ENCODE measurements at regions not wholly inside any gene's neighbourhood (a gene's known extent, or its start where the extent isn't known, plus 50 kb on each side); places are given as distances from the start of the nearest gene placed in this dataset.

GRCh38 chr6:128586095-128586494, 65.7 kb upstream of the PTPRK start:
- Histone ChIP-seq H3K27ac (ENCODE audit: low read depth) (no peak overlapping the region), H3K4me2 (no peak overlapping the region), H3K9me2 (ENCODE audit: insufficient read depth) (no peaks in the 10 kb centered on the region; the same call in 1 of the 2 replicates), H3K4me1 (ENCODE audit: insufficient read depth) (peaks cover 13% of the 10 kb centered on the region), H3K4me3 (no peak overlapping the region), H4K20me1 (replicated peaks; ENCODE audit: insufficient read depth) (no peaks in the 10 kb centered on the region), H3K36me3 (ENCODE audit: insufficient read depth) (no peaks in the 10 kb centered on the region), H3F3A (replicated peaks; ENCODE audit: low read depth) (no peaks in the 10 kb centered on the region), H2AFZ (no peak overlapping the region), H3K79me2 (replicated peaks; ENCODE audit: insufficient read depth) (no peaks in the 10 kb centered on the region), H3K27me3 (ENCODE audit: insufficient read depth) (no peaks in the 10 kb centered on the region)
- Mint-ChIP-seq H3K36me3 (ENCODE audit: low read depth) (no peaks in the 10 kb centered on the region), H3K4me3 (no peak overlapping the region), H3K27ac (no peak overlapping the region), H3K9me3 (no peaks in the 10 kb centered on the region; the same call in 2 of the 3 replicates), H3K4me1 (peaks cover 10% of the 10 kb centered on the region), H3K27me3 (ENCODE audit: insufficient read depth, low read depth, poor library complexity) (no peaks in the 10 kb centered on the region)
- no peak for TF ChIP-seq ZNF114 (CRISPR knock-in tag; IDR thresholded peaks at IDR 0.05)
- no peak for TF ChIP-seq EZH2 (IDR thresholded peaks at IDR 0.05; ENCODE audit: low read depth, unreplicated experiment)
- no peak for TF ChIP-seq REST (IDR thresholded peaks at IDR 0.05; ENCODE audit: unreplicated experiment)
- no peak for TF ChIP-seq CTCF (conservative IDR thresholded peaks at IDR 0.05; ENCODE audit: low read depth in 2 of 2)
- TF ChIP-seq ZNF462 (CRISPR knock-in tag; IDR thresholded peaks at IDR 0.05): no peak
- no peak for TF ChIP-seq JUNB (IDR thresholded peaks at IDR 0.05; ENCODE audit: unreplicated experiment)
- TF ChIP-seq CREB1 (CRISPR knock-in tag; IDR thresholded peaks at IDR 0.05; ENCODE audit: low read depth): no peak
- no peak for TF ChIP-seq STAT1 (IDR thresholded peaks at IDR 0.05; ENCODE audit: unreplicated experiment)
- TF ChIP-seq ETS1 (IDR thresholded peaks at IDR 0.05): no peak
- TF ChIP-seq POLR2AphosphoS5 (IDR thresholded peaks at IDR 0.05; ENCODE audit: low read depth): no peak
- TF ChIP-seq NANOG (IDR thresholded peaks at IDR 0.05; ENCODE audit: borderline replicate concordance): no peak
- no peak for TF ChIP-seq ZNF331 (CRISPR knock-in tag; IDR thresholded peaks at IDR 0.05; ENCODE audit: low read depth)
- TF ChIP-seq EZH2phosphoT487 (IDR thresholded peaks at IDR 0.05; ENCODE audit: unreplicated experiment): no peak
- DNase-seq (ENCODE audit: low spot score) (no peak), ATAC-seq (no peak)

All from GM23338 (cell line).